ENCODE measurements at regions not wholly inside any gene's neighbourhood (a gene's known extent, or its start where the extent isn't known, plus 50 kb on each side); places are given as distances from the start of the nearest gene placed in this dataset.
"Not testable (repeated sequence)": the region's sequence is repeated elsewhere in the genome, so short reads cannot be mapped to it uniquely, and the experiment has no call there.

- not testable (repeated sequence) for DNase-seq; H3K27ac Mint-ChIP-seq; H3K27me3 Mint-ChIP-seq; ATAC-seq (ENCODE audit: low read depth in 2 of 2); H3K36me3 Mint-ChIP-seq; H3K9me3 Mint-ChIP-seq
- peak overlapping the region in 2 of 8 donors; percentile 15 to 22 for H3K4me3 Mint-ChIP-seq
- peaks cover 4 to 22% (median 14%) of the 10 kb centered on the region in 3 donors for H3K4me1 Mint-ChIP-seq
Observed at GRCh38 chr16:29355339-29356059, 51.0 kb downstream of the NPIPB11 start.

DNA sequence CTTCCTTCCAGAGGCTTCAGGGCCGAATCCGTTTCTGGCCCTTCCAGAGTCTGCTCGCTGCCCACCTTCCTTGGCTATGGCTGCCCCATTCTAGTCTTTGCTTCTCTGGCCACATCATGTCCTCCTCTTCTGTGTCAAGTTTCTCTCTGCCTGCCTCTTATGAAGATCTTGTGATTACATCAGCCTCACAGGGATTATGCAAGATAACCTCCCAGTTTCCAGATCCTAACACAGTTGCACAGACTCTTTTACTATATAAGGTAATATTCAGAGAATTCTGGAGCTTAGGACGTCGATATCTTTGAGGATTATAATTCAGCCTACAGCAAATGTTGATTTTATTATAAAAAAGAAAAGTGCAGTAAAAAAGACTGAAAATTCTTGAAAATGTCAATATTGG, 52.1 kb downstream of the NPIPB11 start:
- peak overlapping the region in 1 of 6 donors; percentile 22 for H3K27ac Mint-ChIP-seq
- H3K4me1 Mint-ChIP-seq, result peaks cover 4 to 29% (median 14%) of the 10 kb centered on the region in 3 donors
- not testable (repeated sequence) for H3K9me3 Mint-ChIP-seq; H3K27me3 Mint-ChIP-seq; ATAC-seq (ENCODE audit: low read depth in 2 of 2); H3K36me3 Mint-ChIP-seq; DNase-seq; H3K4me3 Mint-ChIP-seq

DNA sequence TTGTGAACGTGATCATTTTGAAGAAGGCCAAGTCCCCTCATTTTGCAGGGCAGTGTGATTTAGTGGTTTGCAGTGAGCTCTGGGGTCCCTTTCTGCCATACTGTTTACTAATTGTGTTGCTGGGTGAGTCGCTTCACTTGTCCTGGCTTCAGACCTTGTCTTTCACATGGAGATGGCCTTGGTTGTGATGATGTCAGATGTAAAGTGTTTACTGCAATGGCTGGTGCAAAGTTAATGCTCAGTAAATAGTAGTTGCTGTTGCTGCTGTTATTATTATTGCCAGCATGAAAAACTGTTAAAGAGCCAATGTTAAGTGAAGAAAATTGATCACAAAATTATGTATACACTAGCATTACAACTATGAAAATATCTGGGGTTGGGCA, 53.9 kb downstream of the NPIPB11 start:
- not testable (repeated sequence) for H3K36me3 Mint-ChIP-seq; H3K4me3 Mint-ChIP-seq; ATAC-seq (ENCODE audit: low read depth in 2 of 2); DNase-seq; H3K27me3 Mint-ChIP-seq; H3K9me3 Mint-ChIP-seq
- Mint-ChIP-seq H3K4me1 (peaks cover 4 to 39% (median 13%) of the 10 kb centered on the region in 3 donors), H3K27ac (peak overlapping the region in 2 of 6 donors; percentile 21 to 82)

GRCh38 chr16:29351970-29352616, 54.4 kb downstream of the NPIPB11 start:
- not testable (repeated sequence) for H3K4me3 Mint-ChIP-seq; H3K36me3 Mint-ChIP-seq; H3K27me3 Mint-ChIP-seq; H3K9me3 Mint-ChIP-seq; DNase-seq; ATAC-seq (ENCODE audit: low read depth in 2 of 2)
- Mint-ChIP-seq H3K4me1 (peaks cover 7 to 39% (median 13%) of the 10 kb centered on the region in 3 donors), H3K27ac (peak overlapping the region in 1 of 6 donors; percentile 47)

- H3K27me3 Mint-ChIP-seq; H3K9me3 Mint-ChIP-seq; H3K4me3 Mint-ChIP-seq; DNase-seq; ATAC-seq (ENCODE audit: low read depth in 2 of 2); H3K36me3 Mint-ChIP-seq: not testable (repeated sequence)
- H3K27ac Mint-ChIP-seq, result peak overlapping the region in 3 of 6 donors; percentile 53 to 78 (median 59)
- peaks cover 8 to 39% (median 11%) of the 10 kb centered on the region in 3 donors for H3K4me1 Mint-ChIP-seq
Observed at GRCh38 chr16:29351271-29351969, 55.1 kb downstream of the NPIPB11 start.

DNA sequence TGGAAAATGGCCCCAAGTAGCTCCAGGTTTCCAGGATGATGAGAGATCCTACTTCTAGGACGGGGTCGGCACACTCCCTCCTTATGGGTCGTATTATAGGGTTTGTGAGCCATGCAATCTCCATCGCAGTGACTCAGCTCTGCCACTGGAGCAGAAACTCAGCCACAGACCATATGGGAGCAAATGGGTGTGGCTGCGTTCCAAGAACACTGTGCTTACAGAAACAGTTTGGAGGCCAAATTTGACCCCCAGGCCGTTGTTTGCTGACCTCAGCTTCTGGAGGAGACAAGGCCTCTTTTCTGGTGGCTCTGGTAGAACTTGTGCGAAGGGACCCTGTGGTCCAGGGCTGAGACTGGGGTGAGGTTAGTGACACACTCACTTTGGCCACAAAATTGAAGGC, 56.5 kb downstream of the NPIPB11 start:
- not testable (repeated sequence) for DNase-seq; ATAC-seq (ENCODE audit: low read depth in 2 of 2); H3K27me3 Mint-ChIP-seq

DNA sequence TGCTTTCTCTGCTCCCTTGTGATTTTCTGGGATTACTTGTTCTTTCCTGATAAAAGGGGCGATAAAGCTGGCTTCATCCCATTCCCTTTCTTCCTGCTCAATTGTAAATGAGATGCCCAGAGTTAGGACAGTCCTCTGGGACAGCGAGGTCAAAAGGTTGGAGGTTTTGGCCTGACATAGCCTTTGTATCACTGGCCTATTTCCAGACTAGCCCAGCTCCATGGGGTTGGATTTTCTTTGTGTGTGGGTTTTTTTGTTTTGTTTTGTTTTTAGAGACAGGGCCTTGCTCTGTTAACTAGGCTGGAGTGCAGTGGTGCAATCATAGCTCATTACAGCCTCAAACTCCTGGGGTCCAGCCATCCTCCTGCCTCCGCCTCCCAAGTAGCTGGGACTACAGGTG, 57.8 kb downstream of the NPIPB11 start:
- H3K27ac Mint-ChIP-seq, result peak overlapping the region; percentile 66 to 99 (median 86)
- not testable (repeated sequence) for H3K9me3 Mint-ChIP-seq; H3K27me3 Mint-ChIP-seq; H3K36me3 Mint-ChIP-seq; ATAC-seq (ENCODE audit: low read depth in 2 of 2); DNase-seq
- peak overlapping the region in 2 of 8 donors; percentile 12 to 32 for H3K4me3 Mint-ChIP-seq
- peaks cover 12 to 53% (median 18%) of the 10 kb centered on the region in 3 donors for H3K4me1 Mint-ChIP-seq

More for the DNA sequence above, 56.5 kb downstream of the NPIPB11 start:
- not testable (repeated sequence) for H3K36me3 Mint-ChIP-seq, H3K9me3 Mint-ChIP-seq
- H3K27ac Mint-ChIP-seq, result peak overlapping the region in 4 of 6 donors; percentile 66 to 99 (median 68)
- H3K4me3 Mint-ChIP-seq, result peak overlapping the region in 1 of 8 donors; percentile 66
- H3K4me1 Mint-ChIP-seq, result peaks cover 8 to 46% (median 12%) of the 10 kb centered on the region in 3 donors

GRCh38 chr16:29348123-29348690, 58.3 kb downstream of the NPIPB11 start:
- ATAC-seq (ENCODE audit: low read depth in 2 of 2); H3K27me3 Mint-ChIP-seq: not testable (repeated sequence)

DNA sequence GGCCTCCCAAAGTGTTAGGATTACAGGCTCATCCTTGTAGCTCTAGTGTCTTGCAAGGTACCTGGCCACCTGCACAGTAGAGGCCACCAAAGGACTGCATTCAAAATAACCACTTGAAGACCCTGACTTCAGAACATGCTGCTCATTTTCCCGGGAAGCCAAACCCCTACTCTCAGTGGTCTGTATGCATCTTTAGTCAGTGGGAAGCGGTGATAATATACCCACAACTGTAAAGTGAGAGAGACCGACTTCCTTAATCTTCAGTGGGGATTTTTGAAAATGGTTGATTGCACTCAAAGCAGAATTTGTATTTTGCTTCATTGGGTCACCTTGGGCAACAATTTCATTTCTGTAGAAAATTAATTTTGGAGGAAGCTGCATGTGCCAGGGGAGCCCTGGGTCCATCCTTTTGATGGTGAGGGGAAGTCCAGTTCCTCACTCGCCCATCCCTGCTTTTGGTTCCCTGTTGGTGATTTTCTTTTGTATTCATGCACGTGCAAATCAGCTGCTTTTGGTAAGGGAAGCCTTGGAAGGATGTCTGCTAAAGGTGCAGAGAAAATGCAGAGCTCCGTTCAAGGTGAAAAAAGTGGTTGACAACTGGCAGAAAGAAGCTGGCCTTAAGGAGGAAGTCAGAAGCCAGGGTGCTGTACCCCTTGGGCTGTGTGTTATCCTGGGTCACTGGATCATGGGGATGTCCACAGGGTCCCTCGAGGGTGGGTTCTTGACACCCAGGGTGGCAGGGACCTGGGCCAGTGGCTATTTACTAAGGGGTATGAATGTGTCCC, 59.5 kb downstream of the NPIPB11 start:
- DNase-seq (peak; percentile 83), ATAC-seq (ENCODE audit: low read depth in 2 of 2) (peak; percentile 76 to 77)
- H3K27ac Mint-ChIP-seq, result peak overlapping the region; percentile 97 to 99 (median 99)
- peaks cover 24 to 69% (median 29%) of the 10 kb centered on the region in 3 donors for H3K4me1 Mint-ChIP-seq
- H3K27me3 Mint-ChIP-seq, H3K36me3 Mint-ChIP-seq, H3K9me3 Mint-ChIP-seq: not testable (repeated sequence)
- peak overlapping the region; percentile 57 to 88 (median 79) for H3K4me3 Mint-ChIP-seq

More at GRCh38 chr16:29348123-29348690, 58.3 kb downstream of the NPIPB11 start:
- not testable (repeated sequence) for H3K9me3 Mint-ChIP-seq, DNase-seq, H3K36me3 Mint-ChIP-seq
- Mint-ChIP-seq H3K27ac (peak overlapping the region; percentile 36 to 99 (median 99)), H3K4me3 (peak overlapping the region in 3 of 8 donors; percentile 49 to 88 (median 78)), H3K4me1 (peaks cover 17 to 58% (median 23%) of the 10 kb centered on the region in 3 donors)

DNA sequence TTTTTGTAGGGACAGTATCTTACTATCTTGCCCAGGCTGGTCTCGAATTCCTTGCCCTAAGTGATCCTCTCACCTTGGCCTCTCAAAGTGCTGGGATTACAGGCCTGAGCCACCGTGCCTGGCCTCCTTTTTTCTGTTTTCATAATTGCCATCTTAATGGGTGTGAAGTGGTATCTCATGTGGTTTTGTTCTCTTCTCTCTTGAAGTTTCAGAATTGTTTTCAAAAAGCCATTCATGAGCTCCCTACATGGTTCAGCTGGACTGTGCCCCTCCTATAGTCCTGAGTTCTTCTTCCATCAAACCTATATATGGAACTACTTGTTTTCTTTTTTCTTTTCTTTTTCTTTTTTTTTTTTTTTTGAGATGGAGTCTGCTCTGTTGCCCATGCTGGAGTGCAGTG, 60.3 kb downstream of the NPIPB11 start:
- not testable (repeated sequence) for H3K9me3 Mint-ChIP-seq, DNase-seq, H3K36me3 Mint-ChIP-seq, H3K27me3 Mint-ChIP-seq
- Mint-ChIP-seq H3K4me1 (peaks cover 23 to 73% (median 28%) of the 10 kb centered on the region in 3 donors), H3K4me3 (peak overlapping the region in 7 of 8 donors; percentile 55 to 79 (median 69)), H3K27ac (peak overlapping the region; percentile 97 to 99 (median 99))
- peak in 1 of 2 donors; percentile 7 for ATAC-seq (ENCODE audit: low read depth in 2 of 2)

GRCh38 chr16:29342937-29343336, 63.6 kb downstream of the NPIPB11 start:
- H3K27ac Mint-ChIP-seq, result peak overlapping the region; percentile 84 to 98 (median 90)
- not testable (repeated sequence) for DNase-seq; H3K27me3 Mint-ChIP-seq; H3K36me3 Mint-ChIP-seq; H3K9me3 Mint-ChIP-seq; ATAC-seq (ENCODE audit: low read depth in 2 of 2)
- H3K4me1 Mint-ChIP-seq, result peaks cover 36 to 72% (median 48%) of the 10 kb centered on the region in 3 donors
- peak overlapping the region in 7 of 8 donors; percentile 7 to 80 (median 66) for H3K4me3 Mint-ChIP-seq

- not testable (repeated sequence) for ATAC-seq (ENCODE audit: low read depth in 2 of 2); DNase-seq; H3K27me3 Mint-ChIP-seq; H3K36me3 Mint-ChIP-seq; H3K9me3 Mint-ChIP-seq
- Mint-ChIP-seq H3K27ac (peak overlapping the region; percentile 92 to 99 (median 98)), H3K4me1 (peaks cover 44 to 76% (median 60%) of the 10 kb centered on the region in 3 donors), H3K4me3 (peak overlapping the region; percentile 49 to 85 (median 64))
Observed at GRCh38 chr16:29340779-29341438, 65.6 kb downstream of the NPIPB11 start.
